ENCODE measurements at regions not wholly inside any gene's neighbourhood (a gene's known extent, or its start where the extent isn't known, plus 50 kb on each side); places are given as distances from the start of the nearest gene placed in this dataset.

GRCh38 chr3:124610130-124610529, 120.1 kb upstream of the UMPS start (continued):
- TF ChIP-seq ZBTB40 (IDR thresholded peaks at IDR 0.05) (no peak), ZBTB40 (CRISPR knock-in tag; IDR thresholded peaks at IDR 0.05) (no peak)

- no peaks in the 10 kb centered on the region for H3K9me3 ChIP-seq (ENCODE audit: low read length)
- BruUV-seq (replicated peaks) = no TSS peak
- WGBS (ENCODE audit: low lambda C conversion rate) = 20% methylated on average over 4 of the region's 4 CpGs
- 0 out of 2 replicates have a peak, but pooled peaks have one; percentile 43 for TF ChIP-seq HDAC2 (CRISPR knock-in tag; IDR thresholded peaks at IDR 0.05)
- TF ChIP-seq TBX2 (CRISPR knock-in tag; IDR thresholded peaks at IDR 0.05; ENCODE audit: borderline replicate concordance) = peak; percentile 44; the same call in 1 of the 2 replicates
- TF ChIP-seq ARID5B (CRISPR knock-in tag; IDR thresholded peaks at IDR 0.05) = peak; percentile 70
- no peak for TF ChIP-seq PHF8 (CRISPR knock-in tag; IDR thresholded peaks at IDR 0.05)
- TF ChIP-seq KMT2B (CRISPR knock-in tag; IDR thresholded peaks at IDR 0.05) = no peak
- no peak for TF ChIP-seq ATF6 (CRISPR knock-in tag; conservative IDR thresholded peaks at IDR 0.05)
These were observed 118.7 kb upstream of the UMPS start for GRCh38 chr3:124611520-124611919.

More at GRCh38 chr3:124611520-124611919, 118.7 kb upstream of the UMPS start:
- Histone ChIP-seq H2AFZ (ENCODE audit: low read length) (no peak overlapping the region), H3K9ac (ENCODE audit: insufficient read depth, low read depth, low read length) (0 out of 2 replicates have a peak overlapping the region, but pooled peaks have one; percentile 10), H3K27me3 (ENCODE audit: control insufficient read depth in 1 of 2, insufficient read depth in 2 of 2, low read length in 2 of 2) (no peaks in the 10 kb centered on the region), H3K4me2 (ENCODE audit: low read depth, low read length) (peak overlapping the region; percentile 51), H3K4me3 (replicated peaks in 1 of 3; ENCODE audit: insufficient read depth in 1 of 3, low read depth in 2 of 3, low read length in 3 of 3) (no peak overlapping the region; a peak in 1 of 6 replicates), H4K20me1 (ENCODE audit: insufficient read depth, low read length) (no peaks in the 10 kb centered on the region), H3K4me1 (ENCODE audit: insufficient read depth, low read length) (peaks cover 87% of the 10 kb centered on the region), H3K36me3 (replicated peaks in 1 of 2; ENCODE audit: control insufficient read depth in 1 of 2, insufficient read depth in 2 of 2, low read length in 2 of 2) (0 out of 5 replicates have a peak, but pooled peaks cover 0 to 3% of the 10 kb centered on the region in 2 experiments), H3K27ac (ENCODE audit: extremely low read length, insufficient read depth, low read length) (peak overlapping the region; percentile 62), H3K79me2 (ENCODE audit: insufficient read depth, low read length) (peaks cover 33% of the 10 kb centered on the region)
- DNase-seq (ENCODE audit: low spot score) = peak; percentile 68
- POLR2A ChIA-PET = interaction anchor here (1.0 to 2.8 kb wide), 5 partner anchors 8 to 27 kb away, joined by 3 to 18 read pairs (median 5); no protein-coding TSS in a partner anchor
- intact Hi-C loops (cut with micrococcal nuclease; ENCODE audit: unreplicated experiment) (no loop called here), in situ Hi-C loops (cut with HindIII; ENCODE audit: extremely low pct_ligation_motif_present, low pct_unique_long_range_greater_than_20kb) (no loop called here)
- ATAC-seq = peak; percentile 84
- CTCF ChIA-PET (ENCODE audit: low intra/inter-chr PET ratio, low total read pairs) = no interaction called here
- FAIRE-seq = peak; percentile 82

Measured in HepG2 (cell line).